Liver (tissue), 8 donors: ENCODE measurements at regions not wholly inside any gene's neighbourhood (a gene's known extent, or its start where the extent isn't known, plus 50 kb on each side); places are given as distances from the start of the nearest gene placed in this dataset.
"Not testable (repeated sequence)": the region's sequence is repeated elsewhere in the genome, so short reads cannot be mapped to it uniquely, and the experiment has no call there.

Source experiments
- DNase-seq: peaks from one replicate; pipeline ENCODE4 v3.0.0-alpha.2; 2017; ENCODE audit warnings: low spot score
- H3K27ac ChIP-seq, 2 donors: one replicate each; pipeline ENCODE4 v1.7.0; 2013; ENCODE audit warnings: inconsistent platforms in 2 of 2, low read length in 2 of 2, control low read depth in 1 of 2, low read depth in 1 of 2, mild to moderate bottlenecking in 1 of 2
- H3K27me3 ChIP-seq, 4 donors: one replicate each; pipeline versions ENCODE4 v1.6.1 to v1.7.0; 2013; ENCODE audit warnings: low read length in 3 of 4, inconsistent platforms in 1 of 4, mild to moderate bottlenecking in 1 of 4, moderate library complexity in 1 of 4; ENCODE audit not compliant: control insufficient read depth in 4 of 4, insufficient read depth in 4 of 4
- H3K36me3 ChIP-seq, 4 donors: one replicate each; pipeline versions ENCODE4 v1.6.1 to v1.7.0; 2013; ENCODE audit warnings: low read length in 3 of 4, mild to moderate bottlenecking in 3 of 4, low read depth in 1 of 4, moderate library complexity in 1 of 4; ENCODE audit not compliant: control insufficient read depth in 4 of 4, insufficient read depth in 3 of 4
- H3K4me1 ChIP-seq, 4 donors: one replicate each; pipeline versions ENCODE4 v1.6.1 to v1.7.0; 2013; ENCODE audit warnings: low read length in 3 of 4, mild to moderate bottlenecking in 3 of 4, moderate library complexity in 1 of 4; ENCODE audit not compliant: control insufficient read depth in 4 of 4, insufficient read depth in 4 of 4
- H3K4me3 ChIP-seq, 3 donors: one replicate each; pipeline versions ENCODE4 v1.6.1 to v1.7.0; 2013; ENCODE audit warnings: low read length in 3 of 3, control low read depth in 1 of 3, low read depth in 1 of 3, mild to moderate bottlenecking in 1 of 3
- H3K9ac ChIP-seq, 2 donors: one replicate each; pipeline ENCODE4 v1.7.0; 2013; ENCODE audit warnings: low read length in 2 of 2, mild to moderate bottlenecking in 2 of 2, moderate library complexity in 2 of 2, control low read depth in 1 of 2, low read depth in 1 of 2
- H3K9me3 ChIP-seq, 4 donors: one replicate each; pipeline versions ENCODE4 v1.6.1 to v1.7.0; 2013; ENCODE audit warnings: low read length in 3 of 4; ENCODE audit not compliant: control insufficient read depth in 4 of 4
- EGR1 ChIP-seq, 2 donors: IDR thresholded peaks; 2 replicates each; pipeline ENCODE4 v1.6.1; 2016 to 2018; ENCODE audit warnings: antibody characterized with exemption in 2 of 2, low read depth in 2 of 2
- FOXA1 ChIP-seq: IDR thresholded peaks from 2 replicates; pipeline ENCODE4 v1.6.1; 2016; ENCODE audit warnings: antibody characterized with exemption
- FOXA2 ChIP-seq: IDR thresholded peaks from 2 replicates; pipeline ENCODE4 v1.6.1; 2016; ENCODE audit warnings: antibody characterized with exemption
- GABPA ChIP-seq, 2 donors: IDR thresholded peaks in 1 of 2; conservative IDR thresholded peaks in 1 of 2; 2 replicates each; pipeline ENCODE4 v1.6.1; 2016; ENCODE audit warnings: antibody characterized with exemption in 2 of 2, mild to moderate bottlenecking in 1 of 2, moderate library complexity in 1 of 2
- HNF4A ChIP-seq, 2 donors: conservative IDR thresholded peaks; 2 replicates each; pipeline ENCODE4 v1.6.1; 2016; ENCODE audit warnings: antibody characterized with exemption in 2 of 2, mild to moderate bottlenecking in 2 of 2
- HNF4G ChIP-seq: IDR thresholded peaks from 2 replicates; pipeline ENCODE4 v1.6.1; 2016; ENCODE audit warnings: antibody characterized with exemption
- JUND ChIP-seq, 2 donors: IDR thresholded peaks; 2 replicates each; pipeline ENCODE4 v1.6.1; 2016; ENCODE audit warnings: antibody characterized with exemption in 2 of 2
- NR2F2 ChIP-seq: IDR thresholded peaks from 2 replicates; pipeline ENCODE4 v1.6.1; 2016; ENCODE audit warnings: antibody characterized with exemption
- RAD21 ChIP-seq, 2 donors: IDR thresholded peaks; 2 replicates each; pipeline ENCODE4 v1.6.1; 2016; ENCODE audit warnings: antibody characterized with exemption in 2 of 2, mild to moderate bottlenecking in 2 of 2
- RXRA ChIP-seq, 2 donors: IDR thresholded peaks; 2 replicates each; pipeline ENCODE4 v1.6.1; 2017 to 2018; ENCODE audit warnings: antibody characterized with exemption in 2 of 2, mild to moderate bottlenecking in 1 of 2
- SP1 ChIP-seq: IDR thresholded peaks from 2 replicates; pipeline ENCODE4 v1.6.1; 2018; ENCODE audit warnings: antibody characterized with exemption, mild to moderate bottlenecking
- TAF1 ChIP-seq: conservative IDR thresholded peaks from 2 replicates; pipeline ENCODE4 v1.6.1; 2016; ENCODE audit warnings: antibody characterized with exemption, mild to moderate bottlenecking
- YY1 ChIP-seq: IDR thresholded peaks from 2 replicates; pipeline ENCODE4 v1.6.1; 2016; ENCODE audit warnings: antibody characterized with exemption, mild to moderate bottlenecking
- WGBS: extraction: QIAGEN DNeasy Blood & Tissue Kit; methylation state at CpG from one replicate; pipeline ENCODE4 v1.1.7; 2013; 5-methylcytosine and 5-hydroxymethylcytosine counted together
- TF ChIP-seq, protein P1 (sequence below): IDR thresholded peaks from 2 replicates; pipeline ENCODE4 v1.6.1; 2016; ENCODE audit warnings: antibody characterized with exemption, mild to moderate bottlenecking
- TF ChIP-seq, protein P2 (sequence below): IDR thresholded peaks from 2 replicates; pipeline ENCODE4 v1.6.1; 2016; ENCODE audit warnings: antibody characterized with exemption
- TF ChIP-seq, protein P3 (sequence below): IDR thresholded peaks from 2 replicates; pipeline ENCODE4 v1.6.1; 2016; ENCODE audit warnings: antibody characterized with exemption
- TF ChIP-seq, protein P4 (sequence below): fragments of 150-350 bp; IDR thresholded peaks from 2 replicates; pipeline ENCODE4 v1.5.1; 2017; ENCODE audit warnings: improper control_type of control experiment, low read depth, low read length; ENCODE audit not compliant: missing input control
- TF ChIP-seq, protein P5 (sequence below): IDR thresholded peaks from 2 replicates; pipeline ENCODE4 v1.6.1; 2016; ENCODE audit warnings: antibody characterized with exemption
- donor health status: healthy.
- donor health status: healthy.
- donor health status: healthy.
- donor health status: healthy.
- donor health status: healthy.

DNA sequence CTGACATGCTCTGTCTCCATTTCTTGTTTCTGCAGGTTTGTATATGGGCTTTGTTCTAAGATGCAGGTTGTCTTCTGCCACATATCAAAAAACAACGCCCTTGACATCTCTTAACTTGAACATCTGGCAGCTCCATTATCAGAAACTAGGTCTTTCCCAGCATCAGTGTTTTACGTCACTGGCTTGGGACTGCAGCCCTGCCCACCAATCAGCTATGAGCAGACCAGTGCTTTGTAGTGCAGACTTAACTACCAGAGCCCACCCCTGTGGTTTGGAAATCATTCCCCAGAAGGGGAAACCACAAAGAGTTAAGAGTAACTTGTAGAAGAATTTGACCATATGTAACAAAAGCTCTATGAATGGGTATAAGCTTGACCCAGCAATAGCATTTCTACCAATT lies 132.4 kb downstream of the SEPTIN14 start:
- H3K27me3 ChIP-seq: no peaks in the 10 kb centered on the region
- WGBS: 79% methylated on average over 2 of the region's 2 CpGs
- no peaks in the 10 kb centered on the region for H3K36me3 ChIP-seq
- no peak overlapping the region for H3K4me3 ChIP-seq
- DNase-seq: no peak
- H3K27ac ChIP-seq: no peak overlapping the region
- H3K9ac ChIP-seq: no peak overlapping the region
- no peaks in the 10 kb centered on the region for H3K4me1 ChIP-seq
- H3K9me3 ChIP-seq: no peaks in the 10 kb centered on the region
- no peak for TF ChIP-seq YY1

DNA sequence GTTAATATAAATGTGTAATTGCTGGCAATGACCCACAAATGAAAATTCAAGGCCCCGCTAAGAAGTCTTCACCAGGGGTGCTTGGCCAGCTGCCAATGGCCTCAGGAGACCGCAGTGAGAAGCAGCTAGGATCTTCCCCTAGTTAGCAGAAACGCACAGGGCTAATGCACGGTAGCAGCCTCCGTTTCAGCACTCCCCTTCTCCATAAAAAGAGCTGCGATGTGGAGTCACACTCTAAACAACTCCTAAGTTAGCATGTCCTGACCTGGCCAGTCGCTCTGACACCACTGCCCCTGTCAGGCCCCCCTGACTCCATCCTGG lies 139.0 kb downstream of the SEPTIN14 start:
- WGBS: 63% methylated on average over 7 of the region's 7 CpGs
- no peaks in the 10 kb centered on the region for H3K36me3 ChIP-seq
- no peak overlapping the region for H3K9ac ChIP-seq

DNA sequence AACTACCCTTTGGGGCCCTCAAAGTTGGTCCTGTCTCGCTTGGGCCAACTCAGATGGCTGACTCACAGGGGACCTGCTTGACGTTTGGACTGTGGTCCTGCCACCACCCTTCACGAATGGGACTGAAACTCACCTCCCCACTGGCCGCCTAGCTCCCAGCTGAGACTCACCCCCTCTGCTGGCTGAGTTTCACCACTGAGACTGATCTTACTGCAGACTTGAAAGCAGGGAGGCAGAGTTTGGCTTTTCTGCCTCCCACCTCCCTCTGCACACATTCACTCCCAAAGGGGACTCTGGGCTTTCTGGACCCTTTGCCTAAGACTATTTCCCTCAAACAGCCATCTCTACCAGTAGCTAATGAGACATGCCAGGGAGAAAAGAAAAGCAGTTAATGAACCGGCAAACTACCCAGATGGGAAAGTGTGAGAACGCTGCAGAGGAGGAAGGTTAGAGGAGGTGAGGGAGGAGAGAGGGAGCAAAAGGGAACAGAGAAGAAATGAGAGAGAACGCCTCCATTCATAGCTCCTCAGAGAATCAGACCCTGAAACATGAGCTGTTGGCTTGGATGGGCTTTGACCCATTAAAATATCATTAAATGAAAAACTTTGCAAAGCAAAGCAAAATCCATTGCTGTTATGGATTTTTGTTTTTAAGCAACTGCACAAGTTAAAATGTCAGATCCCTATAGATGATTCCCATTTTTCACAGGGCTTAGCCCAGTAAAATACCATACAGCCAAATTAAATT lies 139.5 kb downstream of the SEPTIN14 start:
- not testable (repeated sequence) for DNase-seq

More for the DNA sequence above, 139.0 kb downstream of the SEPTIN14 start:
- Histone ChIP-seq H3K27me3 (no peaks in the 10 kb centered on the region), H3K4me3 (no peak overlapping the region), H3K4me1 (no peaks in the 10 kb centered on the region), H3K27ac (no peak overlapping the region), H3K9me3 (no peaks in the 10 kb centered on the region)
- TF ChIP-seq, protein P1, sequence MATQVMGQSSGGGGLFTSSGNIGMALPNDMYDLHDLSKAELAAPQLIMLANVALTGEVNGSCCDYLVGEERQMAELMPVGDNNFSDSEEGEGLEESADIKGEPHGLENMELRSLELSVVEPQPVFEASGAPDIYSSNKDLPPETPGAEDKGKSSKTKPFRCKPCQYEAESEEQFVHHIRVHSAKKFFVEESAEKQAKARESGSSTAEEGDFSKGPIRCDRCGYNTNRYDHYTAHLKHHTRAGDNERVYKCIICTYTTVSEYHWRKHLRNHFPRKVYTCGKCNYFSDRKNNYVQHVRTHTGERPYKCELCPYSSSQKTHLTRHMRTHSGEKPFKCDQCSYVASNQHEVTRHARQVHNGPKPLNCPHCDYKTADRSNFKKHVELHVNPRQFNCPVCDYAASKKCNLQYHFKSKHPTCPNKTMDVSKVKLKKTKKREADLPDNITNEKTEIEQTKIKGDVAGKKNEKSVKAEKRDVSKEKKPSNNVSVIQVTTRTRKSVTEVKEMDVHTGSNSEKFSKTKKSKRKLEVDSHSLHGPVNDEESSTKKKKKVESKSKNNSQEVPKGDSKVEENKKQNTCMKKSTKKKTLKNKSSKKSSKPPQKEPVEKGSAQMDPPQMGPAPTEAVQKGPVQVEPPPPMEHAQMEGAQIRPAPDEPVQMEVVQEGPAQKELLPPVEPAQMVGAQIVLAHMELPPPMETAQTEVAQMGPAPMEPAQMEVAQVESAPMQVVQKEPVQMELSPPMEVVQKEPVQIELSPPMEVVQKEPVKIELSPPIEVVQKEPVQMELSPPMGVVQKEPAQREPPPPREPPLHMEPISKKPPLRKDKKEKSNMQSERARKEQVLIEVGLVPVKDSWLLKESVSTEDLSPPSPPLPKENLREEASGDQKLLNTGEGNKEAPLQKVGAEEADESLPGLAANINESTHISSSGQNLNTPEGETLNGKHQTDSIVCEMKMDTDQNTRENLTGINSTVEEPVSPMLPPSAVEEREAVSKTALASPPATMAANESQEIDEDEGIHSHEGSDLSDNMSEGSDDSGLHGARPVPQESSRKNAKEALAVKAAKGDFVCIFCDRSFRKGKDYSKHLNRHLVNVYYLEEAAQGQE: no peak
- TF ChIP-seq TAF1: no peak
- TF ChIP-seq, protein P2, sequence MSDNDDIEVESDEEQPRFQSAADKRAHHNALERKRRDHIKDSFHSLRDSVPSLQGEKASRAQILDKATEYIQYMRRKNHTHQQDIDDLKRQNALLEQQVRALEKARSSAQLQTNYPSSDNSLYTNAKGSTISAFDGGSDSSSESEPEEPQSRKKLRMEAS: no peak
- TF ChIP-seq GABPA (IDR thresholded peaks at IDR 0.05 in 1 of 2, conservative IDR thresholded peaks at IDR 0.05 in 1 of 2): no peak
- TF ChIP-seq RXRA (IDR thresholded peaks at IDR 0.05): no peak
- TF ChIP-seq FOXA1: no peak
- no peak for TF ChIP-seq FOXA2
- TF ChIP-seq NR2F2: no peak
- TF ChIP-seq HNF4G: no peak
- no peak for TF ChIP-seq YY1
- no peak for TF ChIP-seq JUND (IDR thresholded peaks at IDR 0.05)
- TF ChIP-seq RAD21 (IDR thresholded peaks at IDR 0.05): no peak
- TF ChIP-seq, protein P3, sequence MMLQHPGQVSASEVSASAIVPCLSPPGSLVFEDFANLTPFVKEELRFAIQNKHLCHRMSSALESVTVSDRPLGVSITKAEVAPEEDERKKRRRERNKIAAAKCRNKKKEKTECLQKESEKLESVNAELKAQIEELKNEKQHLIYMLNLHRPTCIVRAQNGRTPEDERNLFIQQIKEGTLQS: no peak
- TF ChIP-seq EGR1 (IDR thresholded peaks at IDR 0.05; ENCODE audit: low read depth in 2 of 2): no peak
- TF ChIP-seq, protein P4, sequence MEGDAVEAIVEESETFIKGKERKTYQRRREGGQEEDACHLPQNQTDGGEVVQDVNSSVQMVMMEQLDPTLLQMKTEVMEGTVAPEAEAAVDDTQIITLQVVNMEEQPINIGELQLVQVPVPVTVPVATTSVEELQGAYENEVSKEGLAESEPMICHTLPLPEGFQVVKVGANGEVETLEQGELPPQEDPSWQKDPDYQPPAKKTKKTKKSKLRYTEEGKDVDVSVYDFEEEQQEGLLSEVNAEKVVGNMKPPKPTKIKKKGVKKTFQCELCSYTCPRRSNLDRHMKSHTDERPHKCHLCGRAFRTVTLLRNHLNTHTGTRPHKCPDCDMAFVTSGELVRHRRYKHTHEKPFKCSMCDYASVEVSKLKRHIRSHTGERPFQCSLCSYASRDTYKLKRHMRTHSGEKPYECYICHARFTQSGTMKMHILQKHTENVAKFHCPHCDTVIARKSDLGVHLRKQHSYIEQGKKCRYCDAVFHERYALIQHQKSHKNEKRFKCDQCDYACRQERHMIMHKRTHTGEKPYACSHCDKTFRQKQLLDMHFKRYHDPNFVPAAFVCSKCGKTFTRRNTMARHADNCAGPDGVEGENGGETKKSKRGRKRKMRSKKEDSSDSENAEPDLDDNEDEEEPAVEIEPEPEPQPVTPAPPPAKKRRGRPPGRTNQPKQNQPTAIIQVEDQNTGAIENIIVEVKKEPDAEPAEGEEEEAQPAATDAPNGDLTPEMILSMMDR: no peak
- TF ChIP-seq SP1: no peak
- TF ChIP-seq, protein P5, sequence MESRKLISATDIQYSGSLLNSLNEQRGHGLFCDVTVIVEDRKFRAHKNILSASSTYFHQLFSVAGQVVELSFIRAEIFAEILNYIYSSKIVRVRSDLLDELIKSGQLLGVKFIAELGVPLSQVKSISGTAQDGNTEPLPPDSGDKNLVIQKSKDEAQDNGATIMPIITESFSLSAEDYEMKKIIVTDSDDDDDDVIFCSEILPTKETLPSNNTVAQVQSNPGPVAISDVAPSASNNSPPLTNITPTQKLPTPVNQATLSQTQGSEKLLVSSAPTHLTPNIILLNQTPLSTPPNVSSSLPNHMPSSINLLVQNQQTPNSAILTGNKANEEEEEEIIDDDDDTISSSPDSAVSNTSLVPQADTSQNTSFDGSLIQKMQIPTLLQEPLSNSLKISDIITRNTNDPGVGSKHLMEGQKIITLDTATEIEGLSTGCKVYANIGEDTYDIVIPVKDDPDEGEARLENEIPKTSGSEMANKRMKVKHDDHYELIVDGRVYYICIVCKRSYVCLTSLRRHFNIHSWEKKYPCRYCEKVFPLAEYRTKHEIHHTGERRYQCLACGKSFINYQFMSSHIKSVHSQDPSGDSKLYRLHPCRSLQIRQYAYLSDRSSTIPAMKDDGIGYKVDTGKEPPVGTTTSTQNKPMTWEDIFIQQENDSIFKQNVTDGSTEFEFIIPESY: no peak
- TF ChIP-seq HNF4A (conservative IDR thresholded peaks at IDR 0.05): no peak
- DNase-seq: no peak

DNA sequence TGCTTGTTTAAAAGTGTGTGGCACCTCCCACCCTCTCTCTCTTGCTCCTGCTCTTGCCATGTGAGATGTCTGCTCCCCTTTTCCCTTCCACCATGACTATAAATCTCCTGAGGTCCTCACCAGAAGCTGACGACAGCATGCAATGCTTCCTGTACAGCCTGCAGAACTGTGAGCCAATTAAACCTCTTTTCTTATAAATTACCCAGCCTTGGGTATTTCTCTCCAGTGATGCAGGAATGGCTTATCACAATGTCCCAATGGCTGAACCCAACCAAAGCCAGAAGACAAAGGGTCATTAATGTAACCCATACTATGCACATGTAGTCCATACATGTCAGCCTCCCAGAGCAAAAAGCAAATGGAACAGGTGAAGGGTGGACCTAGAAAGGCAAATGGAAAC lies 141.5 kb downstream of the SEPTIN14 start:
- DNase-seq, H3K4me1 ChIP-seq, H3K27ac ChIP-seq, H3K4me3 ChIP-seq, H3K36me3 ChIP-seq, H3K27me3 ChIP-seq, H3K9ac ChIP-seq, H3K9me3 ChIP-seq: not testable (repeated sequence)
- no CpG with 5 or more reads among the region's 1 CpG for WGBS

More for the DNA sequence above, 139.5 kb downstream of the SEPTIN14 start:
- 41% methylated on average over 6 of the region's 7 CpGs for WGBS
- not testable (repeated sequence) for H3K27me3 ChIP-seq, H3K4me3 ChIP-seq, H3K36me3 ChIP-seq, H3K27ac ChIP-seq, H3K4me1 ChIP-seq, H3K9me3 ChIP-seq, H3K9ac ChIP-seq
